H1 (cell line): ENCODE measurements at regions not wholly inside any gene's neighbourhood (a gene's known extent, or its start where the extent isn't known, plus 50 kb on each side); places are given as distances from the start of the nearest gene placed in this dataset.

Experiments
- ATF2 ChIP-seq: IDR thresholded peaks from 2 replicates; pipeline ENCODE4 v1.6.1; 2012; ENCODE audit warnings: low read length, inconsistent platforms
- EGR1 ChIP-seq: IDR thresholded peaks from 2 replicates; pipeline ENCODE4 v1.6.1; 2011; ENCODE audit warnings: low read depth, low read length, borderline replicate concordance
- EZH2 ChIP-seq: fragments of 200-600 bp; sonication (generic); IDR thresholded peaks from 2 replicates; pipeline ENCODE4 v1.7.1; 2012; ENCODE audit warnings: low read depth, mild to moderate bottlenecking, moderate library complexity, low read length, inconsistent platforms; ENCODE audit not compliant: severe bottlenecking
- YY1 ChIP-seq: IDR thresholded peaks from 2 replicates; pipeline ENCODE4 v1.6.1; 2011; ENCODE audit warnings: low read depth, mild to moderate bottlenecking, low read length

GRCh38 chr18:76057386-76057785 is 437.7 kb downstream of the ZNF516 start (continued):
- TF ChIP-seq EGR1 (no peak), EZH2 (no peak), ATF2 (no peak), YY1 (no peak)
